AG04450 (cell line): ENCODE measurements at regions not wholly inside any gene's neighbourhood (a gene's known extent, or its start where the extent isn't known, plus 50 kb on each side); places are given as distances from the start of the nearest gene placed in this dataset.

ENCODE experiments used
- CTCF ChIA-PET: fragments of 300-600, 350-600 bp; formaldehyde crosslinking; extraction: SDS; loops from one replicate; lab custom pipeline; 2022; ENCODE audit warnings: antibody characterized with exemption, inconsistent platforms; lab: Charles Lee
- POLR2A ChIA-PET: fragments of 350-600 bp; formaldehyde crosslinking; extraction: SDS; loops from one replicate; lab custom pipeline; 2021; ENCODE audit warnings: antibody characterized with exemption, inconsistent platforms; lab: Yijun Ruan, JAX
- DNase-seq: peaks from one replicate; pipeline ENCODE4 v3.0.0-alpha.2; 2011; ENCODE audit warnings: low read depth, low spot score
- H3K27ac ChIP-seq: one replicate; pipeline ENCODE4 v1.5.1; 2012; ENCODE audit warnings: low read depth, low read length, control low read depth
- H3K27me3 ChIP-seq: one replicate; pipeline ENCODE4 v1.6.0; 2012; ENCODE audit warnings: low read length; ENCODE audit not compliant: control insufficient read depth, insufficient read depth
- H3K4me3 ChIP-seq: 2 replicates; pipeline ENCODE4 v1.5.1; 2011; ENCODE audit warnings: mild to moderate bottlenecking, low read depth, low read length, control low read depth
- H3K9me3 ChIP-seq: 2 replicates; pipeline ENCODE4 v1.5.1; 2012; ENCODE audit warnings: low read length; ENCODE audit not compliant: control insufficient read depth, insufficient read depth
- TF ChIP-seq, protein P1 (sequence below): IDR thresholded peaks from 2 replicates; pipeline ENCODE4 v1.5.1; 2011; ENCODE audit warnings: low read depth, low read length, control low read depth, inconsistent platforms

GRCh38 chr2:239607517-239608191, 206.8 kb upstream of the HDAC4 start:
- CTCF ChIA-PET, result no interaction called here
- no peak overlapping the region for H3K27ac ChIP-seq
- H3K4me3 ChIP-seq, result no peak overlapping the region
- POLR2A ChIA-PET, result no interaction called here
- H3K27me3 ChIP-seq, result no peaks in the 10 kb centered on the region
- H3K9me3 ChIP-seq, result peaks cover 46% of the 10 kb centered on the region
- TF ChIP-seq, protein P1, sequence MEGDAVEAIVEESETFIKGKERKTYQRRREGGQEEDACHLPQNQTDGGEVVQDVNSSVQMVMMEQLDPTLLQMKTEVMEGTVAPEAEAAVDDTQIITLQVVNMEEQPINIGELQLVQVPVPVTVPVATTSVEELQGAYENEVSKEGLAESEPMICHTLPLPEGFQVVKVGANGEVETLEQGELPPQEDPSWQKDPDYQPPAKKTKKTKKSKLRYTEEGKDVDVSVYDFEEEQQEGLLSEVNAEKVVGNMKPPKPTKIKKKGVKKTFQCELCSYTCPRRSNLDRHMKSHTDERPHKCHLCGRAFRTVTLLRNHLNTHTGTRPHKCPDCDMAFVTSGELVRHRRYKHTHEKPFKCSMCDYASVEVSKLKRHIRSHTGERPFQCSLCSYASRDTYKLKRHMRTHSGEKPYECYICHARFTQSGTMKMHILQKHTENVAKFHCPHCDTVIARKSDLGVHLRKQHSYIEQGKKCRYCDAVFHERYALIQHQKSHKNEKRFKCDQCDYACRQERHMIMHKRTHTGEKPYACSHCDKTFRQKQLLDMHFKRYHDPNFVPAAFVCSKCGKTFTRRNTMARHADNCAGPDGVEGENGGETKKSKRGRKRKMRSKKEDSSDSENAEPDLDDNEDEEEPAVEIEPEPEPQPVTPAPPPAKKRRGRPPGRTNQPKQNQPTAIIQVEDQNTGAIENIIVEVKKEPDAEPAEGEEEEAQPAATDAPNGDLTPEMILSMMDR, result no peak
- DNase-seq, result no peak

- no peak overlapping the region for H3K27ac ChIP-seq
- no peak overlapping the region for H3K4me3 ChIP-seq
- no peaks in the 10 kb centered on the region for H3K27me3 ChIP-seq
- CTCF ChIA-PET, result no interaction called here
- POLR2A ChIA-PET, result no interaction called here
- no peak for DNase-seq
- peaks cover 49% of the 10 kb centered on the region for H3K9me3 ChIP-seq
- TF ChIP-seq, protein P1, result no peak
These were observed 206.1 kb upstream of the HDAC4 start for GRCh38 chr2:239606741-239607516.

GRCh38 chr2:239605976-239606375, 205.2 kb upstream of the HDAC4 start:
- POLR2A ChIA-PET, result no interaction called here
- TF ChIP-seq, protein P1, result no peak
- no peak for DNase-seq
- H3K9me3 ChIP-seq, result peaks cover 51% of the 10 kb centered on the region
- no peak overlapping the region for H3K27ac ChIP-seq
- CTCF ChIA-PET, result no interaction called here
- no peaks in the 10 kb centered on the region for H3K27me3 ChIP-seq
- no peak overlapping the region for H3K4me3 ChIP-seq

DNA sequence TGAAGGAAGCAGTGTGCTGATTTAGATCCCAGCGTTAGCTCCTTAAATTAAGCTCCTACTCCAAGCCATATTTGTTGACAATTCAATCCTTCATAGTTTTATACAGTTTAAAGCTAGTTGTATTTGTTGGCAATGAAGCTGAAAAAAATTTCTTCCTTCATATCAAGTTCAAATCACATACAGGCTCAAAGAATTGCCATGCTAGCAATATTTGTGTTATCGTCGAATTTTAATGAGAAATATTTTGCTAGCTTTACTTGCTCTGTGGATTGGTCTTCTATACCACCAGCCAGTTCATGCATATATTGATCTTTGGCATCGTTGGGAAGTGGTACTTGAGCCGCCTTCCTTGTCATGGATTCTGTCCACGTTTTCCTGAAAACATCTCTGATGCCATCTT, 204.6 kb upstream of the HDAC4 start:
- no peak for DNase-seq
- no peak overlapping the region for H3K4me3 ChIP-seq
- no peaks in the 10 kb centered on the region for H3K27me3 ChIP-seq
- ChIA-PET POLR2A (no interaction called here), CTCF (no interaction called here)
- H3K27ac ChIP-seq, result no peak overlapping the region
- TF ChIP-seq, protein P1, result no peak
- H3K9me3 ChIP-seq, result peaks cover 51% of the 10 kb centered on the region

DNA sequence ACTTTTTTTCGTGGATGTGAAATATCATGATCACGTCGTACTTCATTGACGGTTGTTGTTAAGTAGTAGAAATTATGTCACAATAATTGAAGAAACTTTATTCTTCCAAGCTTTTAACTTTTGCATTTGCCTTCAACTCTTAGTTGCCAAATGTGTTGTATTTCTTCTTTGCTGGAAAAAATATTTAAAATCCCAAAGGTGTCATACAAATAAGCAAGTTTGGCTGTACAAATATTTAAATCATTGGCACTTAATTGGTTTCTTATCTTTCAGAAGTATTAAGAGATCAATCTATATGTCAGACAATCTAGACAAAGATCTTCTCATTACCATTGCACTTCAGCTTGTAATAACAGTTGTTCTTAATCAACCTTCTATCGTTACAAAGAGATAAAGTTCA, 204.0 kb upstream of the HDAC4 start:
- ChIA-PET POLR2A (no interaction called here), CTCF (no interaction called here)
- H3K27ac ChIP-seq, result no peak overlapping the region
- peaks cover 52% of the 10 kb centered on the region for H3K9me3 ChIP-seq
- DNase-seq, result no peak
- no peak overlapping the region for H3K4me3 ChIP-seq
- TF ChIP-seq, protein P1, result no peak
- H3K27me3 ChIP-seq, result no peaks in the 10 kb centered on the region
